Fibroblast of skin of left biceps (primary cell): ENCODE measurements at regions not wholly inside any gene's neighbourhood (a gene's known extent, or its start where the extent isn't known, plus 50 kb on each side); places are given as distances from the start of the nearest gene placed in this dataset.
"Not testable (repeated sequence)": the region's sequence is repeated elsewhere in the genome, so short reads cannot be mapped to it uniquely, and the experiment has no call there.

Source experiments
- DNase-seq, 2 experiments: peaks; one replicate each; pipeline ENCODE4 v3.0.0-alpha.2; 2013; ENCODE audit warnings: low read depth in 2 of 2

GRCh38 chr6:27585316-27585715, 112.4 kb upstream of the ZNF184 start:
- DNase-seq: not testable (repeated sequence)

GRCh38 chr6:27584326-27584725, 111.4 kb upstream of the ZNF184 start:
- DNase-seq: no peak

- no peak for DNase-seq
Measured at GRCh38 chr6:27582928-27583725, 110.2 kb upstream of the ZNF184 start.

GRCh38 chr6:27579973-27580372, 107.1 kb upstream of the ZNF184 start:
- no peak for DNase-seq

GRCh38 chr6:27577922-27578321, 105.0 kb upstream of the ZNF184 start:
- DNase-seq: no peak

GRCh38 chr6:27575594-27576361, 102.9 kb upstream of the ZNF184 start:
- no peak for DNase-seq

GRCh38 chr6:27568226-27568897, 95.5 kb upstream of the ZNF184 start:
- DNase-seq: no peak

- no peak for DNase-seq
Measured at GRCh38 chr6:27565839-27566779, 93.2 kb upstream of the ZNF184 start.

GRCh38 chr6:27562027-27562410, 89.1 kb upstream of the ZNF184 start:
- no peak for DNase-seq

GRCh38 chr6:27558028-27558724, 85.3 kb upstream of the ZNF184 start:
- no peak for DNase-seq

- DNase-seq: no peak
Measured at GRCh38 chr6:27556406-27556805, 83.5 kb upstream of the ZNF184 start.

GRCh38 chr6:27553123-27553904, 80.4 kb upstream of the ZNF184 start:
- no peak for DNase-seq

GRCh38 chr6:27551607-27552006, 78.7 kb upstream of the ZNF184 start:
- DNase-seq: no peak

- no peak for DNase-seq
Measured at GRCh38 chr6:27550692-27551091, 77.8 kb upstream of the ZNF184 start.

GRCh38 chr6:27549241-27549598, 76.3 kb upstream of the ZNF184 start:
- DNase-seq: not testable (repeated sequence)

GRCh38 chr6:27547157-27548075, 74.5 kb upstream of the ZNF184 start:
- DNase-seq: peak; percentile 27 to 37

- no peak for DNase-seq
Measured at GRCh38 chr6:27546522-27546921, 73.6 kb upstream of the ZNF184 start.

- no peak for DNase-seq
Measured at GRCh38 chr6:27545271-27546046, 72.6 kb upstream of the ZNF184 start.
